ENCODE measurements at regions not wholly inside any gene's neighbourhood (a gene's known extent, or its start where the extent isn't known, plus 50 kb on each side); places are given as distances from the start of the nearest gene placed in this dataset.

DNA sequence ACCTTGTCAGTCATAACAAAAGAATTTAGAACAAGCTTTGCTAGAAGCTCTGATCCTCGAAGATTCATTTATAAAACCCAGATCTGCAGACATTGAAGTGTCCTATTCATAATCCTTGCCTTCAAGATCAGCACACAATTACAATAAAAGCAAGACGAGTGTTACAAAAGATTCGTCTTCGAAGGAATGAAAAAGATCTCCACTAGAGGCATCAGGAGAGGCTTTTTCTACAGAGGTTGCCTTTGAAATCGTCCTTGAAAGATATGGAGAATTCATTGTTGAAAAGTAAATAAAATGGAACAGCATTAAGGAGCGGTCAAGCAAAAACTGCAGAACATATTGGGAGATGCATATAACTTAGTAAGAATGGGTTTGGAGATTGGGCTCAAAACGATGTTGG, 146.4 kb downstream of the BMP4 start:
- no peak for TF ChIP-seq MAFK (IDR thresholded peaks at IDR 0.05; ENCODE audit: low read depth, low read length)
- TF ChIP-seq, protein P1, sequence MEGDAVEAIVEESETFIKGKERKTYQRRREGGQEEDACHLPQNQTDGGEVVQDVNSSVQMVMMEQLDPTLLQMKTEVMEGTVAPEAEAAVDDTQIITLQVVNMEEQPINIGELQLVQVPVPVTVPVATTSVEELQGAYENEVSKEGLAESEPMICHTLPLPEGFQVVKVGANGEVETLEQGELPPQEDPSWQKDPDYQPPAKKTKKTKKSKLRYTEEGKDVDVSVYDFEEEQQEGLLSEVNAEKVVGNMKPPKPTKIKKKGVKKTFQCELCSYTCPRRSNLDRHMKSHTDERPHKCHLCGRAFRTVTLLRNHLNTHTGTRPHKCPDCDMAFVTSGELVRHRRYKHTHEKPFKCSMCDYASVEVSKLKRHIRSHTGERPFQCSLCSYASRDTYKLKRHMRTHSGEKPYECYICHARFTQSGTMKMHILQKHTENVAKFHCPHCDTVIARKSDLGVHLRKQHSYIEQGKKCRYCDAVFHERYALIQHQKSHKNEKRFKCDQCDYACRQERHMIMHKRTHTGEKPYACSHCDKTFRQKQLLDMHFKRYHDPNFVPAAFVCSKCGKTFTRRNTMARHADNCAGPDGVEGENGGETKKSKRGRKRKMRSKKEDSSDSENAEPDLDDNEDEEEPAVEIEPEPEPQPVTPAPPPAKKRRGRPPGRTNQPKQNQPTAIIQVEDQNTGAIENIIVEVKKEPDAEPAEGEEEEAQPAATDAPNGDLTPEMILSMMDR (IDR thresholded peaks at IDR 0.05; ENCODE audit: control extremely low read depth in 1 of 3, insufficient read depth in 1 of 3, low read depth in 1 of 3, low read length in 3 of 3) = peak in 1 of 3 experiments; percentile 17; a peak in 1 of 4 replicates
- TF ChIP-seq HDAC6 (IDR thresholded peaks at IDR 0.05; ENCODE audit: low read depth, low read length) = no peak
- no peak for TF ChIP-seq EGR1 (IDR thresholded peaks at IDR 0.05; ENCODE audit: borderline replicate concordance, low read depth, low read length)
- TF ChIP-seq POLR2A (IDR thresholded peaks at IDR 0.05; ENCODE audit: control extremely low read depth in 1 of 2, low read depth in 2 of 2, low read length in 2 of 2) = no peak
- TF ChIP-seq TCF12 (IDR thresholded peaks at IDR 0.05; ENCODE audit: low read depth, low read length) = no peak

All from H1 (cell line).